Neural progenitor cell (in vitro differentiated cells): ENCODE measurements at regions not wholly inside any gene's neighbourhood (a gene's known extent, or its start where the extent isn't known, plus 50 kb on each side); places are given as distances from the start of the nearest gene placed in this dataset.

ENCODE experiments used
- DNase-seq: peaks from one replicate; pipeline ENCODE4 v3.0.0-alpha.2; 2016; ENCODE audit warnings: low spot score
- H2AFZ ChIP-seq: fragments of 200-600 bp; sonication (generic); replicated peaks from 2 replicates; pipeline ENCODE4 v1.6.1; 2016; ENCODE audit warnings: antibody characterized with exemption
- H3F3A ChIP-seq: fragments of 200-600 bp; sonication (generic); 2 replicates; pipeline ENCODE4 v1.6.1; 2016; ENCODE audit warnings: antibody characterized with exemption, low read depth
- H3K27ac ChIP-seq: fragments of 200-600 bp; sonication (generic); 2 replicates; pipeline ENCODE4 v1.5.1; 2016; ENCODE audit warnings: mild to moderate bottlenecking
- H3K27me3 ChIP-seq: fragments of 200-600 bp; sonication (generic); 2 replicates; pipeline ENCODE4 v1.6.1; 2016; ENCODE audit warnings: mild to moderate bottlenecking, moderate library complexity
- H3K36me3 ChIP-seq: fragments of 200-600 bp; sonication (generic); 2 replicates; pipeline ENCODE4 v1.5.1; 2016
- H3K4me1 ChIP-seq: fragments of 200-600 bp; sonication (generic); 2 replicates; pipeline ENCODE4 v1.6.1; 2016; ENCODE audit warnings: mixed run types
- H3K4me2 ChIP-seq: fragments of 200-600 bp; sonication (generic); 2 replicates; pipeline ENCODE4 v1.6.1; 2016
- H3K4me3 ChIP-seq: fragments of 200-600 bp; sonication (generic); 2 replicates; pipeline ENCODE4 v1.5.1; 2016
- H3K79me2 ChIP-seq: fragments of 200-600 bp; sonication (generic); 2 replicates; pipeline ENCODE4 v1.6.1; 2016; ENCODE audit warnings: low read depth
- H3K9ac ChIP-seq: fragments of 200-600 bp; sonication (generic); 2 replicates; pipeline ENCODE4 v1.6.1; 2016
- H3K9me3 ChIP-seq: fragments of 200-600 bp; sonication (generic); 2 replicates; pipeline ENCODE4 v1.5.1; 2016; ENCODE audit warnings: low read depth
- H4K20me1 ChIP-seq: fragments of 200-600 bp; sonication (generic); 2 replicates; pipeline ENCODE4 v1.6.1; 2016; ENCODE audit warnings: low read depth
- H3K27ac Mint-ChIP-seq: 3 replicates; pipeline ENCODE4 v1.8.0; 2021; ENCODE audit warnings: mixed read lengths
- H3K27me3 Mint-ChIP-seq: 2 replicates; pipeline ENCODE4 v1.8.0; 2022; ENCODE audit warnings: low read depth, mild to moderate bottlenecking, inconsistent platforms, moderate library complexity, mixed read lengths; ENCODE audit not compliant: insufficient read depth
- H3K36me3 Mint-ChIP-seq: 3 replicates; pipeline ENCODE4 v1.8.0; 2021; ENCODE audit warnings: mixed read lengths
- H3K4me1 Mint-ChIP-seq: 3 replicates; pipeline ENCODE4 v1.8.0; 2021; ENCODE audit warnings: mixed read lengths
- H3K4me3 Mint-ChIP-seq: 3 replicates; pipeline ENCODE4 v1.8.0; 2021; ENCODE audit warnings: mild to moderate bottlenecking, moderate library complexity, mixed read lengths
- H3K9me3 Mint-ChIP-seq: 3 replicates; pipeline ENCODE4 v1.8.0; 2020; ENCODE audit warnings: mixed read lengths
- CTCF ChIP-seq: fragments of 200-600 bp; sonication (generic); IDR thresholded peaks from 2 replicates; pipeline ENCODE4 v1.5.1; 2017; ENCODE audit warnings: antibody characterized with exemption, mild to moderate bottlenecking
- EZH2 ChIP-seq: fragments of 200-600 bp; sonication (generic); IDR thresholded peaks from 2 replicates; pipeline ENCODE4 v1.6.1; 2017; ENCODE audit warnings: antibody characterized with exemption, mild to moderate bottlenecking, moderate library complexity
- EZH2phosphoT487 ChIP-seq: fragments of 200-600 bp; sonication (generic); IDR thresholded peaks from 2 replicates; pipeline ENCODE4 v1.6.1; 2017; ENCODE audit warnings: antibody characterized with exemption

GRCh38 chr9:99433555-99433954, 211.5 kb downstream of the SEC61B start:
- no peaks in the 10 kb centered on the region for H3K36me3 Mint-ChIP-seq
- no peaks in the 10 kb centered on the region for H3K79me2 ChIP-seq
- no peak overlapping the region for H2AFZ ChIP-seq
- peaks cover 2% of the 10 kb centered on the region for H3K9me3 Mint-ChIP-seq
- no peak for TF ChIP-seq CTCF
- TF ChIP-seq EZH2phosphoT487, result no peak
- no peak for TF ChIP-seq EZH2
- no peaks in the 10 kb centered on the region for H4K20me1 ChIP-seq
- H3K27ac Mint-ChIP-seq, result no peak overlapping the region
- H3K9ac ChIP-seq, result no peak overlapping the region
- no peak overlapping the region for H3K4me2 ChIP-seq
- no peaks in the 10 kb centered on the region for H3K4me1 ChIP-seq
- H3F3A ChIP-seq, result no peaks in the 10 kb centered on the region
- no peaks in the 10 kb centered on the region for H3K9me3 ChIP-seq
- H3K27me3 ChIP-seq, result no peaks in the 10 kb centered on the region
- H3K36me3 ChIP-seq, result no peaks in the 10 kb centered on the region
- no peak overlapping the region for H3K4me3 ChIP-seq
- H3K27me3 Mint-ChIP-seq, result no peaks in the 10 kb centered on the region
- H3K4me1 Mint-ChIP-seq, result peaks cover 7% of the 10 kb centered on the region
- no peak overlapping the region for H3K4me3 Mint-ChIP-seq
- no peak overlapping the region for H3K27ac ChIP-seq
- no peak for DNase-seq

DNA sequence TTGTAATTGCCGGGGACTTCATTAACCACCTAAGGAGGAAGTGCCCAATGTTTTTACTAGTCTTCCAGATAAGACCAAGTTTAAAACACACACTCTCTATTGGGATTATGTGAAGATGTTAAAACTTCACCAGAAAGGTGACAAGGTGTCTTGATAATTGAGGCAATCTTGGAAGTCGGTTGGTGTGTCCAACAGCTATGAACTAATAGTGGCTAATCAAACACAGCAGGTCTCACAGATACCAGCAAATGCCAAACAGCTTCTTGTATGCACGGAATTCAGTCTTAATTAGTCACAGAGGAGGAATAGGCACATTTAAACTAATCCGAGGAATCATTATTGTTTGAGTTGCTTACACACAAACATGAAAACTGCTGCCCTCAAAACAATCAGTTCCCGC, 214.5 kb downstream of the SEC61B start:
- TF ChIP-seq EZH2 (no peak), CTCF (no peak), EZH2phosphoT487 (no peak)
- H3K4me2 ChIP-seq, result no peak overlapping the region
- no peaks in the 10 kb centered on the region for H3F3A ChIP-seq
- H3K4me3 ChIP-seq, result no peak overlapping the region
- Mint-ChIP-seq H3K27me3 (peaks cover 2% of the 10 kb centered on the region), H3K4me3 (no peak overlapping the region), H3K36me3 (no peaks in the 10 kb centered on the region), H3K27ac (no peak overlapping the region), H3K4me1 (peaks cover 7% of the 10 kb centered on the region), H3K9me3 (no peaks in the 10 kb centered on the region)
- no peaks in the 10 kb centered on the region for H4K20me1 ChIP-seq
- no peak overlapping the region for H3K9ac ChIP-seq
- H3K9me3 ChIP-seq, result no peaks in the 10 kb centered on the region
- H3K36me3 ChIP-seq, result no peaks in the 10 kb centered on the region
- no peak overlapping the region for H3K27ac ChIP-seq
- no peaks in the 10 kb centered on the region for H3K79me2 ChIP-seq
- no peak overlapping the region for H2AFZ ChIP-seq
- H3K27me3 ChIP-seq, result no peaks in the 10 kb centered on the region
- H3K4me1 ChIP-seq, result peaks cover 4% of the 10 kb centered on the region
- no peak for DNase-seq

GRCh38 chr9:99437145-99437544, 215.1 kb downstream of the SEC61B start:
- no peak overlapping the region for H3K9ac ChIP-seq
- no peaks in the 10 kb centered on the region for H3K36me3 ChIP-seq
- no peaks in the 10 kb centered on the region for H3K9me3 ChIP-seq
- no peak overlapping the region for H3K27ac Mint-ChIP-seq
- H3K4me3 Mint-ChIP-seq, result no peak overlapping the region
- no peaks in the 10 kb centered on the region for H4K20me1 ChIP-seq
- DNase-seq, result no peak
- H3K9me3 Mint-ChIP-seq, result no peaks in the 10 kb centered on the region
- H3K27me3 ChIP-seq, result no peaks in the 10 kb centered on the region
- H3K4me1 Mint-ChIP-seq, result peaks cover 7% of the 10 kb centered on the region
- no peak overlapping the region for H2AFZ ChIP-seq
- no peak overlapping the region for H3K4me2 ChIP-seq
- peaks cover 4% of the 10 kb centered on the region for H3K4me1 ChIP-seq
- no peaks in the 10 kb centered on the region for H3K36me3 Mint-ChIP-seq
- no peak overlapping the region for H3K4me3 ChIP-seq
- H3K79me2 ChIP-seq, result no peaks in the 10 kb centered on the region
- H3K27ac ChIP-seq, result no peak overlapping the region
- peaks cover 2% of the 10 kb centered on the region for H3K27me3 Mint-ChIP-seq
- TF ChIP-seq EZH2 (no peak), EZH2phosphoT487 (no peak), CTCF (no peak)
- H3F3A ChIP-seq, result no peaks in the 10 kb centered on the region

DNA sequence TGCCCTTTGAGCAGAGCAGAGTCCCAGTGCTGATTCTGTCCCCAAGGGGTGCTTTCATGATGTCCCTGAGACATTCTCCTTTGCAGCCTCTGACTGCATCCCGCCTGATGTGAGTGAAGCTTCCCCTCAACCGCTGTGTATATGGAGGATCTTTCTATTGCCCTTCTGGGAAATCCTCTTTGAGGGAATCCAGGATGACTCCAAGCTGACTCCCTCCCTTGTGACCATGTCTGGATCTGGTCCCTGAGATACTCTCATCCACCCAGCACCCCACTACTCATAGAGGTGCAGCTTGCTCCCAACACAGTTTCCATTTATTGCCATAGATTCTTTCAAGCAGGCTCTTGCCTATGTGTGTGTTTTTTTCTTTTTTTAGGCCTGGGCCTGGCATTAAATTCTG, 216.5 kb downstream of the SEC61B start:
- H3K4me1 ChIP-seq, result peaks cover 4% of the 10 kb centered on the region

More for the DNA sequence above, 216.5 kb downstream of the SEC61B start:
- no peaks in the 10 kb centered on the region for H4K20me1 ChIP-seq
- no peaks in the 10 kb centered on the region for H3K36me3 Mint-ChIP-seq
- H3K9me3 ChIP-seq, result no peaks in the 10 kb centered on the region
- H3K79me2 ChIP-seq, result no peaks in the 10 kb centered on the region
- no peaks in the 10 kb centered on the region for H3K36me3 ChIP-seq
- H3K27ac ChIP-seq, result no peak overlapping the region
- no peaks in the 10 kb centered on the region for H3K9me3 Mint-ChIP-seq
- TF ChIP-seq EZH2phosphoT487, result no peak
- TF ChIP-seq CTCF, result no peak
- TF ChIP-seq EZH2, result no peak
- peaks cover 7% of the 10 kb centered on the region for H3K4me1 Mint-ChIP-seq
- no peaks in the 10 kb centered on the region for H3F3A ChIP-seq
- no peak overlapping the region for H3K4me3 ChIP-seq
- peaks cover 2% of the 10 kb centered on the region for H3K27me3 Mint-ChIP-seq
- no peak overlapping the region for H3K9ac ChIP-seq
- H3K27ac Mint-ChIP-seq, result no peak overlapping the region
- H3K4me3 Mint-ChIP-seq, result no peak overlapping the region
- H3K4me2 ChIP-seq, result no peak overlapping the region
- H3K27me3 ChIP-seq, result no peaks in the 10 kb centered on the region
- DNase-seq, result no peak
- H2AFZ ChIP-seq, result no peak overlapping the region
